Activated CD4-positive, alpha-beta T cell treated with anti-CD3 and anti-CD28 coated beads, Interleukin-2, amount 50 U/mL, for 1 hour (primary cell): ENCODE measurements at regions not wholly inside any gene's neighbourhood (a gene's known extent, or its start where the extent isn't known, plus 50 kb on each side); places are given as distances from the start of the nearest gene placed in this dataset.

Experiments
- DNase-seq: peaks from one replicate; pipeline ENCODE4 v3.0.0-alpha.2; 2020

- DNase-seq: no peak
These were observed 124.8 kb downstream of the RPLP1 start for GRCh38 chr15:69577397-69577796.

GRCh38 chr15:69578252-69578651 lies 125.6 kb downstream of the RPLP1 start:
- no peak for DNase-seq

- no peak for DNase-seq
These were observed 126.4 kb downstream of the RPLP1 start for GRCh38 chr15:69578787-69579583.

GRCh38 chr15:69579950-69580618 lies 127.5 kb downstream of the RPLP1 start:
- no peak for DNase-seq

GRCh38 chr15:69583626-69584025 lies 131.0 kb downstream of the RPLP1 start:
- no peak for DNase-seq

- no peak for DNase-seq
These were observed 133.3 kb downstream of the RPLP1 start for GRCh38 chr15:69585937-69586336.

- DNase-seq: no peak
These were observed 134.1 kb downstream of the RPLP1 start for GRCh38 chr15:69586721-69587120.

GRCh38 chr15:69587723-69588426 lies 135.3 kb downstream of the RPLP1 start:
- no peak for DNase-seq

GRCh38 chr15:69590201-69590710 lies 137.6 kb downstream of the RPLP1 start:
- DNase-seq: no peak

- DNase-seq: no peak
These were observed 138.4 kb downstream of the RPLP1 start for GRCh38 chr15:69590932-69591524.

- no peak for DNase-seq
These were observed 139.4 kb downstream of the RPLP1 start for GRCh38 chr15:69591905-69592508.

GRCh38 chr15:69592954-69593353 lies 140.3 kb downstream of the RPLP1 start:
- no peak for DNase-seq

- no peak for DNase-seq
These were observed 140.9 kb downstream of the RPLP1 start for GRCh38 chr15:69593488-69593887.

GRCh38 chr15:69593981-69594966 lies 141.7 kb downstream of the RPLP1 start:
- no peak for DNase-seq

GRCh38 chr15:69595009-69595791 lies 142.6 kb downstream of the RPLP1 start:
- no peak for DNase-seq

GRCh38 chr15:69597061-69597592 lies 144.5 kb downstream of the RPLP1 start:
- DNase-seq: no peak

- no peak for DNase-seq
These were observed 146.7 kb downstream of the RPLP1 start for GRCh38 chr15:69599271-69599670.

- DNase-seq: no peak
These were observed 148.0 kb downstream of the RPLP1 start for GRCh38 chr15:69600556-69601085.

- no peak for DNase-seq
These were observed 149.3 kb downstream of the RPLP1 start for GRCh38 chr15:69601711-69602504.
